NCI-H1694 treated with DMSO at 0.1 percent for 48 hours (cell line): ENCODE measurements at regions not wholly inside any gene's neighbourhood (a gene's known extent, or its start where the extent isn't known, plus 50 kb on each side); places are given as distances from the start of the nearest gene placed in this dataset.
"Not testable (repeated sequence)": the region's sequence is repeated elsewhere in the genome, so short reads cannot be mapped to it uniquely, and the experiment has no call there.

Experiments
- DNase-seq: peaks from one replicate; lab custom pipeline; 2025; lab: John Stamatoyannopoulos, UW

- no peak for DNase-seq
Measured at GRCh38 chr2:33704406-33704855, 105.3 kb upstream of the FAM98A start.

DNA sequence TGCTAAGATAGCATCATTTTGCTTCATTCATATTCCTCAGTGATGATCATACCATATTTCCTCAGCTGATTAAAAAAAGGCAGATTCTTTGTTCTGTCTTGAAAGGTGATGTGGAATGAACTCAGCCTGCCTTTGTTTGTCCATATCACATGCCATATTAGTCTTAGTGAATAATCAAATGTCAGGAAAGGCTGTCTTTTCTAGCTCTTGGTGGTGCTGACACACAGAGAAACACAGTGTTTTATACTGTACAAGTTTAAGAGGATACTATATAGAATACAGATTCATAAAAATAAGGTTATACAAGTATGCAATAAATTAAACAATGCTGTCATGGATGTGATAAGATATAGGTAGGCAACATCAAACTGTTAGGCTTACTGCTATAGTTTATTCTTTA lies 97.1 kb upstream of the FAM98A start:
- DNase-seq: no peak

- DNase-seq: no peak
Measured at GRCh38 chr2:33694904-33695303, 95.8 kb upstream of the FAM98A start.

DNA sequence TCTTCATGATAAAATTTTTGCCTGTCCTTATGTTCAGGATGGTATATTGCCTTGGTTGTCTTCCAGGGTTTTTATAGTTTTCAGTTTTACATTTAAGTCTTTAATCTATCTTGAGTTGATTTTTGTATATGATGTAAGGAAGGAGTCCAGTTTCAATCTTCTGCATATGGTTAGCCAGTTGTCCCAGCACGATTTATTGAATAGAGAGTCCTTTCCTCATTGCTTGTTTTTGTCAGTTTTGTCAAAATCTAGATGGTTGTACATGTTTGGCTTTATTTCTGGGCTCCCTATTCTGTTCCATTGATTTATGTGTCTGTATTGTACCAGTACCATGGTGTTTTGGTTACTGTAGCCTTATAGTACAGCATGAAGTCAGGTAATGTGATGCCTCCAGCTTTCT lies 91.6 kb upstream of the FAM98A start:
- DNase-seq: not testable (repeated sequence)

GRCh38 chr2:33681364-33681757 lies 82.3 kb upstream of the FAM98A start:
- no peak for DNase-seq

GRCh38 chr2:33680644-33681363 lies 81.7 kb upstream of the FAM98A start:
- DNase-seq: no peak

DNA sequence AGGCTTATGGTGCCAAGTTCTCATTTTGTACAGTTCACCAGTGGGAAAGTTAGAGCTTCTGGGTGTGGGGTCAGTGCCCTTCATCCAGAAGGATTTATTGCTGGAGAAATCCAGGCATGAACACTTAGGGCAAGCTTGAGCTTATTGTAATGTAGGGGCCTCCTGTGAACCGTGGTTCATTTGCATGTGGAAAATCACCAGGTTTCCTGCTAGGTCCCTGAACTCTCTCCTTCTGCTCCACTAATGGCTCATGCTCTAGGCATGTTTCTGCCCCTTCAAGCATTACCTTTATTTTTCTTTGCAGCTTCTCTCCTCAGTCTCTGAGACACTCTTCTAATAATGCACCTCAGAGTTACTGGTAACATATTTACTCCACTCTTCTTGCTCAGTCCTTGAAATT lies 79.3 kb upstream of the FAM98A start:
- DNase-seq: no peak

DNA sequence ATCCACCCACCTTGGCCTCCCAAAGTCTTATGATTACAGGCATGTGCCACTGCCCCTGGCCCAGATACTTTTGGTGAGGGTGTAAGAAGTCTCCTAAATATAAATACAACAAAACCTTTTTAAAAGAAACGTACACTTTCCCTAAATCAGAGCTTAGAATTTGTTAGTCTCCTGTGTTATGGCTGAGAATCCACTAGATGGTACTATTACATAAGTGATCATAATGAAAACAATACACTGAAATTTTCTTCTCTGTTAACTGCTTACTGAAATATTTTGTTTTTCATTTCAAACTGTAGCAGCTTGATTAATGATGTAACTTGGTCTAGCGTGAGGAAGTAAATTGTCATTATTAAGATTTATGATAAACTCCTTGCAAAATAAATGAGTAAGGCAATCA lies 74.8 kb upstream of the FAM98A start:
- DNase-seq: peak; percentile 21

GRCh38 chr2:33672896-33673295 lies 73.8 kb upstream of the FAM98A start:
- no peak for DNase-seq

DNA sequence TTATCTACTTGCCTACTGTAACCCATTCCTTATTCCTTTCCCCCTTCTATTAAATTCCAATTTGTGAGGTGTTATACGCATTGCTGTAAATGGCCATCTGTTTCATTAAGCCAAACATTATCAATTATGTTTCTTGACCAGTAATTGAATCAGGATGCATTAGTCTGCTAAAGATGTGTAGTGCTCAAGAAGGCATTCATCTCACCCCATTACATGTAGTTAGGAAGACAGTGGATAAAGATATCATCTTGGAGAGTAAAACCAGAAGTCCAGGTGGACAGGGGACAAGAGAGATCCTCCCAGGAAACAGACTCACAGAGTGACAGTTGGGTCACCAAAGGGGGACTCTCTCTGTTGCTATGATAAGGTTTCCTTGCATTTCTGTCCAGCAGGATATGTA lies 73.3 kb upstream of the FAM98A start:
- DNase-seq: no peak

- no peak for DNase-seq
Measured at GRCh38 chr2:33671198-33671597, 72.1 kb upstream of the FAM98A start.

DNA sequence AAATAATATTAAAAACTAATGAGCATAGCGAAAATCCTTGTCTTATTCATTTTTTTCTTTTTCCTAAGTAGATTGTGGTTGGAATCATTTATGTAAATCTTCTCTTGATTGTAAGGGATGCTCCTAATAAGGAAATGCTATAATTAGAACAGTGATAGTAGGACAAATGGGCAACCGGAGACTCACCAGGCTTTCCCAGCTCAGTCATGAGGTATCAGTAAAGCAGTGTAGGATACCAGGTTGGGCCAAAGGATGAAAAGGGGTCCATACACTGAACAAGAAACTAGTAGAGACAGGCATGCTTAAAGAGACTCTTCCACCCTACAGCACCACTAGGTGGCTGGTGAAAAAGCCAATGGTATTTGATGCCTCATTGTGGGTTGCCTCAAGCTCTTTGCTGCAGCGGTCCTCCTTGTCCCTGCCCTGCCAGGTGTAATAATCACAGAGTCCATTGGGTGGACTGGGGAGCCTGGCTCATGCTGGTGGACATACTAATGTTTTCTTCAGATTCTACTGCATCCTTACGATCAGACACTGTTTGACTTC lies 71.4 kb upstream of the FAM98A start:
- no peak for DNase-seq

GRCh38 chr2:33666879-33667278 lies 67.8 kb upstream of the FAM98A start:
- DNase-seq: no peak

DNA sequence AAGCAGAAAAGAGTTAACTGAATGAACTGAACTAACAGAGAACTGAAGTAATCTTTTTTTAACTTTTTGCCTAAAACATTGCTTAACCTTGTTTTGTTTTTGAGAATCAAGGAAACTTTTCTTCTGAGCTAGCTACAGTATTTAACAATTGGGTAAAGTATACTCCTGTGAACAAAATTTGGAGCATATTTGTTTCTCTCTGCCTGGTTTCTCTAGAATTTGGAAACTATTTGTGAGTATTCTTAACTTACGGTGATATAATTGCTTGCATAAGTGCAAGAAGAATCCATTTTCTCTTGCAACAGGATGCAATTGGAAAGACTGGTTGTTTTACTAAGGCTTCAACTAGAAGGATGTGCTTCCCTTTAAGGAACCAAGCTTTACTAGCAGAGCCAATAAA lies 65.9 kb upstream of the FAM98A start:
- DNase-seq: no peak

- no peak for DNase-seq
Measured at GRCh38 chr2:33660416-33661123, 61.5 kb upstream of the FAM98A start.

GRCh38 chr2:33655626-33656320 lies 56.7 kb upstream of the FAM98A start:
- no peak for DNase-seq

- DNase-seq: no peak
Measured at GRCh38 chr2:33652830-33653229, 53.7 kb upstream of the FAM98A start.

DNA sequence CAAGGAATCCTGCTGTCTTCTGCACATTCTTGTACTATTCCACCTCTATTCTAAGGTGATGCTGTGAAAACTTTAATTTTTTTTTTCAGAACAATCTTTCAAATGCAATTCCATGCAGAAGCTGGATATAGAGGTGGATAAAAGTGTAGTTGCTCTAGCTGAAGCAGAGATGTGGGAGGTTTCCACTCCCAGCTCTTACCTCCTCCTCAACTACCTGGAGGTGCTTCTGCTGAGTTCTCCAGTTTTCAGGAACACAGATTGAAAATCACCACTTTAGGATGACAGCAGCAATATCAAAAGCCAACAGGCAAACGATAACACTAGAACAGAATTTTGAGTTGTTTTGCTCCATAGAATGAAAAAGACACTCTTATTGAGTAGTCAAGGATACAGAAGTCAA lies 51.1 kb upstream of the FAM98A start:
- no peak for DNase-seq
